ENCODE measurements at regions not wholly inside any gene's neighbourhood (a gene's known extent, or its start where the extent isn't known, plus 50 kb on each side); places are given as distances from the start of the nearest gene placed in this dataset.

- Histone ChIP-seq H3K4me1 (ENCODE audit: low read depth) (no peaks in the 10 kb centered on the region), H3K9me3 (no peaks in the 10 kb centered on the region), H3K4me3 (no peak overlapping the region), H3K36me3 (ENCODE audit: low read depth) (no peaks in the 10 kb centered on the region)
- intact Hi-C loops (cut with DNase I, micrococcal nuclease): no loop called here
- ATAC-seq (no peak), DNase-seq (no peak)
- TF ChIP-seq, protein P1, sequence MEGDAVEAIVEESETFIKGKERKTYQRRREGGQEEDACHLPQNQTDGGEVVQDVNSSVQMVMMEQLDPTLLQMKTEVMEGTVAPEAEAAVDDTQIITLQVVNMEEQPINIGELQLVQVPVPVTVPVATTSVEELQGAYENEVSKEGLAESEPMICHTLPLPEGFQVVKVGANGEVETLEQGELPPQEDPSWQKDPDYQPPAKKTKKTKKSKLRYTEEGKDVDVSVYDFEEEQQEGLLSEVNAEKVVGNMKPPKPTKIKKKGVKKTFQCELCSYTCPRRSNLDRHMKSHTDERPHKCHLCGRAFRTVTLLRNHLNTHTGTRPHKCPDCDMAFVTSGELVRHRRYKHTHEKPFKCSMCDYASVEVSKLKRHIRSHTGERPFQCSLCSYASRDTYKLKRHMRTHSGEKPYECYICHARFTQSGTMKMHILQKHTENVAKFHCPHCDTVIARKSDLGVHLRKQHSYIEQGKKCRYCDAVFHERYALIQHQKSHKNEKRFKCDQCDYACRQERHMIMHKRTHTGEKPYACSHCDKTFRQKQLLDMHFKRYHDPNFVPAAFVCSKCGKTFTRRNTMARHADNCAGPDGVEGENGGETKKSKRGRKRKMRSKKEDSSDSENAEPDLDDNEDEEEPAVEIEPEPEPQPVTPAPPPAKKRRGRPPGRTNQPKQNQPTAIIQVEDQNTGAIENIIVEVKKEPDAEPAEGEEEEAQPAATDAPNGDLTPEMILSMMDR (IDR thresholded peaks at IDR 0.05): no peak
Observed at GRCh38 chr16:86647561-86647960, 69.2 kb downstream of the FOXL1 start.

DNA sequence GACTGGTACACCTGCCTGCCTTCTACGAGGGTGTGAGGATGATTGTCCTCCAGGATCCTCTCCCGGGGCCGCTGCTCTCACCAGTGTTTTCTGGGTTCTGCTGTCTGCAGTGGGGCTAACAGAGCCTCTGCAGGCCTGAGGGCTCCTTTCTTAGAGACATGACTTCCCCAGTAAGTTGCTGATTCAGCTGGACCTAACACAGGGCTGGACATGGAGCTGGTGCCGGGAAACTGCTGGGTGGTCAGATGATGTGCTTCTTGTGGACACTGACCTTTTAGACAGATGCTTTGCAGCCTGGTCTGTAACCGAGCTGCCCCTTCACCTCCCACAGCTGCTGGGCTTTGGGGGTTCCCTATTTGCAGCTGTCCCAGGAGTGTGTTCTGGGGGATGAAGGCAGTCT lies 71.5 kb downstream of the FOXL1 start:
- ATAC-seq: no peak
- intact Hi-C loops (cut with DNase I, micrococcal nuclease): no loop called here
- H3K9me3 ChIP-seq: no peaks in the 10 kb centered on the region

GRCh38 chr16:86651013-86651627 lies 72.8 kb downstream of the FOXL1 start:
- Histone ChIP-seq H3K4me3 (no peak overlapping the region), H3K4me1 (ENCODE audit: low read depth) (no peaks in the 10 kb centered on the region), H3K9me3 (no peaks in the 10 kb centered on the region), H3K36me3 (ENCODE audit: low read depth) (no peaks in the 10 kb centered on the region)
- intact Hi-C loops (cut with DNase I, micrococcal nuclease): no loop called here
- TF ChIP-seq, protein P1 (IDR thresholded peaks at IDR 0.05): no peak
- DNase-seq (no peak), ATAC-seq (no peak)

More for the DNA sequence above, 71.5 kb downstream of the FOXL1 start:
- Histone ChIP-seq H3K4me1 (ENCODE audit: low read depth) (no peaks in the 10 kb centered on the region), H3K4me3 (no peak overlapping the region), H3K36me3 (ENCODE audit: low read depth) (no peaks in the 10 kb centered on the region)
- TF ChIP-seq, protein P1 (IDR thresholded peaks at IDR 0.05): no peak
- no peak for DNase-seq

DNA sequence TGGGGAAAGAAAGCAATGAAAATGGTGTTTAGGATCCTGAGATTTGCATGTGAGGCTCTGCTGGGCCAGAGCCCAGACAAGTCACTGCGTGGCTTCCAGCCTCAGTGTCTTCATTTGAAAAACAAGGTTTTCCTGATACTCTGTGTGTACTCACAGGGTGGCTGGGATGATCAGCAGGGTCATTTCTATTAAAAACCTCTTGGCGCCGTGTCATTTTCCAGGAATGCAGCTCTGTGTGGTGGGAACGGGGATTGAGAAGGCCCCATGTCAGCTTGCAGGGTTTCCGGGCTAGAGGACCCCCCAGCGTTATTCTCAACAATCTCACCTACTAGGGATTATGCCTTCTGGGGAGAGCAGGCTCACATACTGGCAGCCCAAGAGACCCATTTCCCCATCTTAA lies 73.5 kb downstream of the FOXL1 start:
- TF ChIP-seq, protein P1 (IDR thresholded peaks at IDR 0.05): no peak
- DNase-seq: no peak
- H3K4me3 ChIP-seq: no peak overlapping the region
- intact Hi-C loops (cut with DNase I, micrococcal nuclease): no loop called here
- H3K9me3 ChIP-seq: no peaks in the 10 kb centered on the region
- ATAC-seq: no peak
- H3K36me3 ChIP-seq (ENCODE audit: low read depth): no peaks in the 10 kb centered on the region
- H3K4me1 ChIP-seq (ENCODE audit: low read depth): no peaks in the 10 kb centered on the region

GRCh38 chr16:86653285-86654006 lies 75.1 kb downstream of the FOXL1 start:
- H3K9me3 ChIP-seq: no peaks in the 10 kb centered on the region
- TF ChIP-seq, protein P1 (IDR thresholded peaks at IDR 0.05): no peak
- intact Hi-C loops (cut with DNase I, micrococcal nuclease): no loop called here
- no peaks in the 10 kb centered on the region for H3K36me3 ChIP-seq (ENCODE audit: low read depth)
- no peak for ATAC-seq
- DNase-seq: no peak
- no peaks in the 10 kb centered on the region for H3K4me1 ChIP-seq (ENCODE audit: low read depth)
- H3K4me3 ChIP-seq: no peak overlapping the region

Data from mucosa of descending colon (tissue), 3 donors.